ENCODE measurements at regions not wholly inside any gene's neighbourhood (a gene's known extent, or its start where the extent isn't known, plus 50 kb on each side); places are given as distances from the start of the nearest gene placed in this dataset.

DNA sequence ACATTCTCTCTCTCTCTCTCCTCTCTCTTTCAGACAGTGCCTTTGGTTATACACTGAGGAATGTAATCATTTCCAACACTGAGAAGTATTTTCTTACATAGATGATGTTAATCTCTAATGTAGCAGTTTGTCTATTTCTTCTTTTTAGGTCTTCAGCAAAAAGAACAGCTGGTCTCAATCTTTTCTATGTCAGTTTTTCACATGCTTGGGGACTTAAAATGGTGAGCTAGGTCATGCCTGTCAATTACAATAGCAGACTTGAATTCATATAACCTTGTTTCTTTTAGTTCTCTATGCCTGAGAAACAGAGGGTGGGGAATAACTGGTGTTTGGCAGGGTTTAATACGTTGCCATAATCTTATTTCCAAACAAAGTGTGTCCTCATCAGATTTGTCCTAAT is 786.2 kb downstream of the SQOR start:
- DNase-seq (ENCODE audit: low spot score), result no peak

DNA sequence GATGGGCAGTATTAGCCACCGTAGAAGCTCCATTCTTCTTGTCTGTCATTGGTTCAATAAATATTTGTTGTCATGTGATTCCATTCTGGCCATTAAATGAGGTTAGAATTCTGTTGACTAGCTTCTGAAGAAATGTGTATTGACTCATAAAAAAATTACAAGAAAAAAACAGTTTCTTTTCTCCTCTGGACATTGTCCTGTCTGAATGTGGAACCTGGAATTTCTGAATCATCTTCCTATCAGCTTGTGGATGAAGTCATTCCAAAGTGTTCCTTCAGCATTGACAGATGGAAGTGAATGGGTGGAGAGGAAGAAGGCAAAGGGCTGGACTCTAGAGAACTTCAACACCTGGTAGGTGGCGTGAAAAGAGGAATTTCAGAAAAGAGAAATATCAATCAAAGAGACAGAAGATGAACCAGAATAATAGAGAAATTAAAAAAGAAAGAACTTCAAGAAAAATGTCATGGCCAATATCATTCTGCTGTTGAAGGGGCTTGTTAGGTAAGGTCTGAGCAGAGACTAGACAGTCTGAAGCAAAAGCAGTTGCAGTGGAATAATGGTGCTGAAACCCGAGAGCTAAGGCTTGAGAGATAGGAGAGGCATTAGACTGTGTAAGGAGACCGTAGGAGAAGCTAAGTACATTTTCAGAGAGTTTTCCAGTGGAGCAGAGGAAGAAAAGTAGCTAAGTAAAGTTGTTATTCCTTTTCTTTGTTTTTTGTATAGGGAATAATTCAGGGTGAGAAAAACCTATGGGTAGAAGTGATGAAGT is 806.6 kb downstream of the SQOR start:
- no peaks in the 10 kb centered on the region for H3K27me3 ChIP-seq (ENCODE audit: control insufficient read depth in 4 of 4, insufficient read depth in 4 of 4, low read length in 3 of 4)
- TF ChIP-seq, protein P1, sequence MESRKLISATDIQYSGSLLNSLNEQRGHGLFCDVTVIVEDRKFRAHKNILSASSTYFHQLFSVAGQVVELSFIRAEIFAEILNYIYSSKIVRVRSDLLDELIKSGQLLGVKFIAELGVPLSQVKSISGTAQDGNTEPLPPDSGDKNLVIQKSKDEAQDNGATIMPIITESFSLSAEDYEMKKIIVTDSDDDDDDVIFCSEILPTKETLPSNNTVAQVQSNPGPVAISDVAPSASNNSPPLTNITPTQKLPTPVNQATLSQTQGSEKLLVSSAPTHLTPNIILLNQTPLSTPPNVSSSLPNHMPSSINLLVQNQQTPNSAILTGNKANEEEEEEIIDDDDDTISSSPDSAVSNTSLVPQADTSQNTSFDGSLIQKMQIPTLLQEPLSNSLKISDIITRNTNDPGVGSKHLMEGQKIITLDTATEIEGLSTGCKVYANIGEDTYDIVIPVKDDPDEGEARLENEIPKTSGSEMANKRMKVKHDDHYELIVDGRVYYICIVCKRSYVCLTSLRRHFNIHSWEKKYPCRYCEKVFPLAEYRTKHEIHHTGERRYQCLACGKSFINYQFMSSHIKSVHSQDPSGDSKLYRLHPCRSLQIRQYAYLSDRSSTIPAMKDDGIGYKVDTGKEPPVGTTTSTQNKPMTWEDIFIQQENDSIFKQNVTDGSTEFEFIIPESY (IDR thresholded peaks at IDR 0.05), result no peak
- TF ChIP-seq, protein P2, sequence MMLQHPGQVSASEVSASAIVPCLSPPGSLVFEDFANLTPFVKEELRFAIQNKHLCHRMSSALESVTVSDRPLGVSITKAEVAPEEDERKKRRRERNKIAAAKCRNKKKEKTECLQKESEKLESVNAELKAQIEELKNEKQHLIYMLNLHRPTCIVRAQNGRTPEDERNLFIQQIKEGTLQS (IDR thresholded peaks at IDR 0.05), result no peak
- no peak for TF ChIP-seq EGR1 (IDR thresholded peaks at IDR 0.05; ENCODE audit: low read depth in 2 of 2)
- TF ChIP-seq GABPA (IDR thresholded peaks at IDR 0.05 in 1 of 2, conservative IDR thresholded peaks at IDR 0.05 in 1 of 2), result no peak
- no peak for TF ChIP-seq FOXA2 (IDR thresholded peaks at IDR 0.05)
- no peak overlapping the region for H3K27ac ChIP-seq (ENCODE audit: low read depth in 1 of 2, low read length in 2 of 2)
- no peaks in the 10 kb centered on the region for H3K9me3 ChIP-seq (ENCODE audit: control insufficient read depth in 4 of 4, low read length in 3 of 4)
- no peak for DNase-seq (ENCODE audit: low spot score)
- H3K4me3 ChIP-seq (ENCODE audit: low read depth in 1 of 3, low read length in 3 of 3), result no peak overlapping the region
- H3K9ac ChIP-seq (ENCODE audit: low read depth in 1 of 2, low read length in 2 of 2), result no peak overlapping the region
- H3K36me3 ChIP-seq (ENCODE audit: control insufficient read depth in 4 of 4, insufficient read depth in 3 of 4, low read depth in 1 of 4, low read length in 3 of 4), result no peaks in the 10 kb centered on the region
- 78% methylated on average over 4 of the region's 4 CpGs for WGBS
- no peaks in the 10 kb centered on the region for H3K4me1 ChIP-seq (ENCODE audit: control insufficient read depth in 4 of 4, insufficient read depth in 4 of 4, low read length in 3 of 4)

More for the DNA sequence above, 786.2 kb downstream of the SQOR start:
- Histone ChIP-seq H3K27me3 (ENCODE audit: control insufficient read depth in 4 of 4, insufficient read depth in 4 of 4, low read length in 3 of 4) (peaks cover 0 to 2% (median 0%) of the 10 kb centered on the region in 4 donors), H3K4me1 (ENCODE audit: control insufficient read depth in 4 of 4, insufficient read depth in 4 of 4, low read length in 3 of 4) (no peaks in the 10 kb centered on the region), H3K4me3 (ENCODE audit: low read depth in 1 of 3, low read length in 3 of 3) (no peak overlapping the region), H3K36me3 (ENCODE audit: control insufficient read depth in 4 of 4, insufficient read depth in 3 of 4, low read depth in 1 of 4, low read length in 3 of 4) (no peaks in the 10 kb centered on the region), H3K9ac (ENCODE audit: low read depth in 1 of 2, low read length in 2 of 2) (no peak overlapping the region), H3K9me3 (ENCODE audit: control insufficient read depth in 4 of 4, low read length in 3 of 4) (peaks cover 0 to 2% (median 0%) of the 10 kb centered on the region in 4 donors), H3K27ac (ENCODE audit: low read depth in 1 of 2, low read length in 2 of 2) (no peak overlapping the region)
- 43% methylated on average over 1 of the region's 1 CpG for WGBS
- TF ChIP-seq JUND (IDR thresholded peaks at IDR 0.05) (no peak), FOXA2 (IDR thresholded peaks at IDR 0.05) (no peak), EGR1 (IDR thresholded peaks at IDR 0.05; ENCODE audit: low read depth in 2 of 2) (no peak), SP1 (IDR thresholded peaks at IDR 0.05) (no peak), RAD21 (IDR thresholded peaks at IDR 0.05) (no peak), NR2F2 (IDR thresholded peaks at IDR 0.05) (no peak), HNF4A (conservative IDR thresholded peaks at IDR 0.05) (no peak), GABPA (IDR thresholded peaks at IDR 0.05 in 1 of 2, conservative IDR thresholded peaks at IDR 0.05 in 1 of 2) (no peak), TAF1 (conservative IDR thresholded peaks at IDR 0.05) (no peak), FOXA1 (IDR thresholded peaks at IDR 0.05) (no peak)
- TF ChIP-seq, protein P3, sequence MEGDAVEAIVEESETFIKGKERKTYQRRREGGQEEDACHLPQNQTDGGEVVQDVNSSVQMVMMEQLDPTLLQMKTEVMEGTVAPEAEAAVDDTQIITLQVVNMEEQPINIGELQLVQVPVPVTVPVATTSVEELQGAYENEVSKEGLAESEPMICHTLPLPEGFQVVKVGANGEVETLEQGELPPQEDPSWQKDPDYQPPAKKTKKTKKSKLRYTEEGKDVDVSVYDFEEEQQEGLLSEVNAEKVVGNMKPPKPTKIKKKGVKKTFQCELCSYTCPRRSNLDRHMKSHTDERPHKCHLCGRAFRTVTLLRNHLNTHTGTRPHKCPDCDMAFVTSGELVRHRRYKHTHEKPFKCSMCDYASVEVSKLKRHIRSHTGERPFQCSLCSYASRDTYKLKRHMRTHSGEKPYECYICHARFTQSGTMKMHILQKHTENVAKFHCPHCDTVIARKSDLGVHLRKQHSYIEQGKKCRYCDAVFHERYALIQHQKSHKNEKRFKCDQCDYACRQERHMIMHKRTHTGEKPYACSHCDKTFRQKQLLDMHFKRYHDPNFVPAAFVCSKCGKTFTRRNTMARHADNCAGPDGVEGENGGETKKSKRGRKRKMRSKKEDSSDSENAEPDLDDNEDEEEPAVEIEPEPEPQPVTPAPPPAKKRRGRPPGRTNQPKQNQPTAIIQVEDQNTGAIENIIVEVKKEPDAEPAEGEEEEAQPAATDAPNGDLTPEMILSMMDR (IDR thresholded peaks at IDR 0.05; ENCODE audit: low read depth, low read length, missing input control), result no peak
- TF ChIP-seq, protein P4, sequence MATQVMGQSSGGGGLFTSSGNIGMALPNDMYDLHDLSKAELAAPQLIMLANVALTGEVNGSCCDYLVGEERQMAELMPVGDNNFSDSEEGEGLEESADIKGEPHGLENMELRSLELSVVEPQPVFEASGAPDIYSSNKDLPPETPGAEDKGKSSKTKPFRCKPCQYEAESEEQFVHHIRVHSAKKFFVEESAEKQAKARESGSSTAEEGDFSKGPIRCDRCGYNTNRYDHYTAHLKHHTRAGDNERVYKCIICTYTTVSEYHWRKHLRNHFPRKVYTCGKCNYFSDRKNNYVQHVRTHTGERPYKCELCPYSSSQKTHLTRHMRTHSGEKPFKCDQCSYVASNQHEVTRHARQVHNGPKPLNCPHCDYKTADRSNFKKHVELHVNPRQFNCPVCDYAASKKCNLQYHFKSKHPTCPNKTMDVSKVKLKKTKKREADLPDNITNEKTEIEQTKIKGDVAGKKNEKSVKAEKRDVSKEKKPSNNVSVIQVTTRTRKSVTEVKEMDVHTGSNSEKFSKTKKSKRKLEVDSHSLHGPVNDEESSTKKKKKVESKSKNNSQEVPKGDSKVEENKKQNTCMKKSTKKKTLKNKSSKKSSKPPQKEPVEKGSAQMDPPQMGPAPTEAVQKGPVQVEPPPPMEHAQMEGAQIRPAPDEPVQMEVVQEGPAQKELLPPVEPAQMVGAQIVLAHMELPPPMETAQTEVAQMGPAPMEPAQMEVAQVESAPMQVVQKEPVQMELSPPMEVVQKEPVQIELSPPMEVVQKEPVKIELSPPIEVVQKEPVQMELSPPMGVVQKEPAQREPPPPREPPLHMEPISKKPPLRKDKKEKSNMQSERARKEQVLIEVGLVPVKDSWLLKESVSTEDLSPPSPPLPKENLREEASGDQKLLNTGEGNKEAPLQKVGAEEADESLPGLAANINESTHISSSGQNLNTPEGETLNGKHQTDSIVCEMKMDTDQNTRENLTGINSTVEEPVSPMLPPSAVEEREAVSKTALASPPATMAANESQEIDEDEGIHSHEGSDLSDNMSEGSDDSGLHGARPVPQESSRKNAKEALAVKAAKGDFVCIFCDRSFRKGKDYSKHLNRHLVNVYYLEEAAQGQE (IDR thresholded peaks at IDR 0.05), result no peak
- TF ChIP-seq, protein P1 (IDR thresholded peaks at IDR 0.05), result no peak
- TF ChIP-seq, protein P5, sequence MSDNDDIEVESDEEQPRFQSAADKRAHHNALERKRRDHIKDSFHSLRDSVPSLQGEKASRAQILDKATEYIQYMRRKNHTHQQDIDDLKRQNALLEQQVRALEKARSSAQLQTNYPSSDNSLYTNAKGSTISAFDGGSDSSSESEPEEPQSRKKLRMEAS (IDR thresholded peaks at IDR 0.05), result no peak
